Activated CD8-positive, alpha-beta memory T cell treated with anti-CD3 and anti-CD28 coated beads for 36 hours (primary cell): ENCODE measurements at regions not wholly inside any gene's neighbourhood (a gene's known extent, or its start where the extent isn't known, plus 50 kb on each side); places are given as distances from the start of the nearest gene placed in this dataset.
"Not testable (repeated sequence)": the region's sequence is repeated elsewhere in the genome, so short reads cannot be mapped to it uniquely, and the experiment has no call there.

ENCODE experiments used
- CTCF ChIA-PET: fragments of 350-600 bp; sonication (Branson Sonifier 250); formaldehyde crosslinking; loops from one replicate; lab custom pipeline; 2021; ENCODE audit warnings: antibody characterized with exemption; lab: Charles Lee
- POLR2A ChIA-PET: fragments of 350-600 bp; sonication (Branson Sonifier 250); formaldehyde crosslinking; loops from one replicate; lab custom pipeline; 2021; ENCODE audit warnings: antibody characterized with exemption; lab: Charles Lee

DNA sequence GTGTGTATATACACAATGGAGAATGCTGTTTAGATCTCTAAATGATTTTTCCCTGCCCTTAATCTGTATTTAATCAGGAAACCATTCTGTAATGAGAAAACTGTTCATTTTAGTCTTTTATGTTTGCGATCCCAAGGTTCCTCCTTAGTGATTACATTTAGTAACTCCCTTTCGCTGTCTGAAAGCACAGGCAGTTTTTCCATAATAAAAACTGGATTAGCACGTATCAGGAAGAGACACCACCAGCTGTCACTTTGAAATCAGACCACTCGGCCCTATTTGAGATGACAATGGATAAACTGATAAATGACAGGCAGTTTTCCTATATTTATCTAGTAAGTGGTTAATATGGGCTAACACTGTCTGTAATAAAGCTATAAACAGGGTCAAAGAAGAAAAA lies 370.9 kb downstream of the NR4A2 start:
- POLR2A ChIA-PET, result no interaction called here

GRCh38 chr2:155958834-155959233 lies 373.7 kb downstream of the NR4A2 start:
- ChIA-PET POLR2A (no interaction called here), CTCF (interaction anchor here (0.5 kb wide), 1 partner anchor 31 kb away, joined by 3 read pairs; no protein-coding TSS in a partner anchor)

More for the DNA sequence above, 370.9 kb downstream of the NR4A2 start:
- CTCF ChIA-PET, result no interaction called here

GRCh38 chr2:155947069-155947468 lies 385.5 kb downstream of the NR4A2 start:
- ChIA-PET CTCF (interaction anchor here (0.5 kb wide), 1 partner anchor 94 kb away, joined by 3 read pairs; no protein-coding TSS in a partner anchor), POLR2A (no interaction called here)

GRCh38 chr2:155944218-155944617 lies 388.3 kb downstream of the NR4A2 start:
- POLR2A ChIA-PET, result no interaction called here
- CTCF ChIA-PET, result no interaction called here

DNA sequence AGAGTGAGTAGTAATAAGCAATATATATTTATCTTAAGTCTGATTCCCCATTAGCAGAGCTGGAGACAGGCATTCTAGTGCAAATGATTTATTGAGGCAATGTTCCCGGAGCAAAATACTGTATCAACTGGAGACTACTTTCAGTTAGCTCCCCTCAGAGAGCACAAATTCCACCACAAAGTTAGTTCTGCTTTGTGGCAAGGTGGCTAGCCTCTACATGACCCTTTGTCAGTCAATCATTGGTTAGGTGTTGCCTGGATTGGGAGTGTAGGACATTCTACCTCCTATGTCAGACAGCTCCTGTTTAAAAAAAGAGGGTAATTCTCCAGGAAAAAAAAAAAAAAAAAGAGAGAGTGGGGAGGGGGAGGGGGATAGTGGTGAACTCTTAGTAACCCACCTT lies 402.2 kb downstream of the NR4A2 start:
- ChIA-PET CTCF (no interaction called here), POLR2A (no interaction called here)

- CTCF ChIA-PET, result no interaction called here
- POLR2A ChIA-PET, result no interaction called here
These were observed 415.1 kb downstream of the NR4A2 start for GRCh38 chr2:155917380-155917779.

DNA sequence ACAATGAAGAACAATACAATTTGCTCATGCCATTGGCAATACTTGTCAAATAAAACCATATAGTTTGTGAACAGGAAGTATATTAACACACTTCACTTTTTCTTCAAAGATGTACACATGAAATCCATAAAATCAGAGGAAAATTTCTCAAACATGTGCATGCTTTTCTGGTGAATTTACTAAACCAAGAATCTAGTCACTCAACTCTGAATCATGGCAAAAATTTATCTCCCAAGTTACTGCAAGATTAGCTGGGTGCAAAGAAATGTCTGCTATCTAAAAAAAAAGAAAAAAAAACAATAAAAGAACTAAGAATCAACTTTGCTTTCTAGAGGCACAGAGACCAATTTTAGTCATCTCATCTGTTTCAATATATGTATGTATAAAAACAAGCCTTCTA lies 419.2 kb downstream of the NR4A2 start:
- POLR2A ChIA-PET, result no interaction called here
- CTCF ChIA-PET, result no interaction called here

GRCh38 chr2:155908567-155908966 lies 424.0 kb downstream of the NR4A2 start:
- CTCF ChIA-PET, result no interaction called here

DNA sequence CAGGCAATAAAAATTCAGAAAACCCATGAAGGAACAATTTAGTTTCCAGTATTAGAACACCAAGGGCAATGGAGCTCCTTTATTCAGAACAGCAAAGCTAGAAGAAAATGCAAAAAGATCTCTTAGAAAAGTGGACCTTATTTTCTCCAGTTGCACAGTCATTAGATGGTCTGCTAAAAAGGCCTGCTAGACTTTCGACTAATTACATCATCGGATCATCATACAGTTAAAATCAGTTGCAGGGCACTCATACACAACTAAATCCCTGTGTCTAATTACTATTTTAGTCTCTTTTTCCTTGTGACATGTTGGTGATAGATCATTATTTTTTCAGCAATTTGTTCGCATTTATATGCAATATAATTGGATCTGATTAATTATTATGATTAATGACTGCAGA lies 425.3 kb downstream of the NR4A2 start:
- CTCF ChIA-PET, result interaction anchor here (0.6 kb wide), 1 partner anchor 270 kb away, joined by 6 read pairs; no protein-coding TSS in a partner anchor
- POLR2A ChIA-PET, result no interaction called here

More at GRCh38 chr2:155908567-155908966, 424.0 kb downstream of the NR4A2 start:
- POLR2A ChIA-PET, result no interaction called here

GRCh38 chr2:155905657-155906056 lies 426.9 kb downstream of the NR4A2 start:
- ChIA-PET CTCF (no interaction called here), POLR2A (no interaction called here)

GRCh38 chr2:155904720-155905119 lies 427.8 kb downstream of the NR4A2 start:
- ChIA-PET CTCF (no interaction called here), POLR2A (no interaction called here)

DNA sequence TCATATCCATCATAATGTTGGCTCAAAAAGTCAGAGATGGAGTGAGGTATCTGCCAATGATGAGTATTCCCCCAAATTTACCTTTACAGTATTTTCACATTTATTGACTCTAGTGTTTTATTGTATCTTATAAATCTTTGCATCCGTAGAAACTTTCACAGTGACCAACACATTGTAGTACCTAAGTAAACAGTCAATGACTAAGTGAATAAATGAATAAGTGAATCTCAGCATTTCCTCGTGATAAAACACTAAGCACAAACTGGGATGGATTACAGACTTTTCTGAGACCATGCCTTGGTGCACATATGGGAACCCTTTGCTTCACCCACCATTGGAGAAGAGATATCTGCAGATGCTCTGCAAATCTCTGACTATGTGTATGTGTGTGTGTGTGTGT lies 429.9 kb downstream of the NR4A2 start:
- ChIA-PET CTCF (no interaction called here), POLR2A (no interaction called here)

- POLR2A ChIA-PET, result no interaction called here
- CTCF ChIA-PET, result no interaction called here
These were observed 437.5 kb downstream of the NR4A2 start for GRCh38 chr2:155895016-155895415.

DNA sequence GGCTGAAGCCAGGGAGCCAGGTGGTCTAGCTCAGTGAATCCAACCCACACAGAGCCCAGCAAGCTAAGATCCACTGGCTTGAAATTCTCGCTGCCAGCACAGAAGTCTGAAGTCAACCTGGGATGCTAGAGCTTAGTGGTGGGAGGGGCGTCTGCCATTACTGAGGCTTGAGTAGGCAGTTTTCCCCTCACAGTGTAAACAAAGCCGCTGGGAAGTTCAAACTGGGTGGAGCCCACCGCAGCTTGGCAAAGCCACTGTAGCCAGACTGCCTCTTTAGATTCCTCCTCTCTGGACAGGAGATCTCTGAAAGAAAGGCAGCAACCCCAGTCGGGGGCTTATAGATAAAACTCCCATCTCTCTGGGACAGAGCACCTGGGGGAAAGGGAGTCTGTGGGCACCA lies 452.1 kb downstream of the NR4A2 start:
- CTCF ChIA-PET, result interaction anchor here (0.8 kb wide), 1 partner anchor 374 kb away, joined by 3 read pairs; no protein-coding TSS in a partner anchor

DNA sequence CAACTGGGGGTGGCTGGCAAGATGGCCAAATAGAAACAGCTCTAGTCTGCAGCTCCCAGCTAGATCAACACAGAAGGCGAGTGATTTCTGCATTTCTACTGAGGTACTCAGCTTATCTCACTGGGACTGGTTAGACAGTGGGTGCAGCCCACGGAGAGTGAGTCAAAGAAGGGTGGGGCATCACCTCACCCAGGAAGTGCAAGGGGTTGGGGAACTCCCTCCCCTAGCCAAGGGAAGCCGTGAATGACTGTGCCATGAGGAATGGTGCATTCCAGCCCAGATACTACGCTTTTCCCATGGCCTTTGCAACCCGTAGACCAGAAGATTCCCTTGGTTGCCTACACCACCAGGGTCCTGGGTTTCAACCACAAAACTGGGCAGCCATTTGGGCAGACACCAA lies 452.6 kb downstream of the NR4A2 start:
- POLR2A ChIA-PET, result not testable (repeated sequence)

More for the DNA sequence above, 452.1 kb downstream of the NR4A2 start:
- POLR2A ChIA-PET, result not testable (repeated sequence)

DNA sequence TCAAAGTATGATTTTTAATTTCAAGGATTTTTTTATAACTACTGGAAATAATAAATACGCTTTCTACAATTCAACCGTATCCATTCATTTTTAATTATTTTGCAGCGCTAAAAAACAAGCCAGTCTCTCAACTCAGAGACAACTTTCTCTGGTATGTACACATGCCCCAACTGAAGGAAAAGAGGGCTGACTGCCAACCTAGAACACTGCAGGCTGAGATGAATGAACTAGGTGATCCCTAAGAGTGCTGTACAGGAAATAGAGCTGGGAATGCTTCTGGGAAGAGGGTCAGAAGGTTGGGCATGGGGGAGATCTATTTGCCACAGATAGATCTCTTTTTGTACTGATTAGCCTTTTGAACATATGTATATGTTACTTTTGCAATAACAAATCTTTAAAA lies 460.1 kb downstream of the NR4A2 start:
- ChIA-PET POLR2A (no interaction called here), CTCF (no interaction called here)

More for the DNA sequence above, 452.6 kb downstream of the NR4A2 start:
- CTCF ChIA-PET, result interaction anchor here (0.7 kb wide), 1 partner anchor 17 kb away, joined by 3 read pairs; no protein-coding TSS in a partner anchor

GRCh38 chr2:155871940-155872339 lies 460.6 kb downstream of the NR4A2 start:
- ChIA-PET POLR2A (no interaction called here), CTCF (no interaction called here)

DNA sequence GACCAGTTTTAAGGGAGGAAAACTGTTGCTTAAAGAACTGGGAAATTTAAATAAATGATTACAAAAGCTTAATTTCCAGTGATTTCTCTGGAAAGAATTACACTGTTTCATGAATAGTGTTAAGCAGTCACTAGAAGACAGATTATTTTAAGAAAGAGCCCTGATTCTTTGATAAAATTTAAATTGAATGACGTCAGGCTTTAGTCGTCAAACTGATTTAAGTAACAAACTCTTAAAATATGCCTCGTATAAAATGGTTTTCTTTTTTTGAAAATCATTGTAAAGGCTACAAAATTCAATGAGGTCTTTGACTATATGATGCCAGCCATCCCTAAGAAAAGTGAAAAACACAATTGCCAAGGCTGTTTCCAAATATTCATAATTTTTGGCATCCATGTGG lies 465.0 kb downstream of the NR4A2 start:
- ChIA-PET POLR2A (no interaction called here), CTCF (no interaction called here)

- CTCF ChIA-PET, result no interaction called here
- POLR2A ChIA-PET, result no interaction called here
These were observed 466.0 kb downstream of the NR4A2 start for GRCh38 chr2:155866477-155866876.

DNA sequence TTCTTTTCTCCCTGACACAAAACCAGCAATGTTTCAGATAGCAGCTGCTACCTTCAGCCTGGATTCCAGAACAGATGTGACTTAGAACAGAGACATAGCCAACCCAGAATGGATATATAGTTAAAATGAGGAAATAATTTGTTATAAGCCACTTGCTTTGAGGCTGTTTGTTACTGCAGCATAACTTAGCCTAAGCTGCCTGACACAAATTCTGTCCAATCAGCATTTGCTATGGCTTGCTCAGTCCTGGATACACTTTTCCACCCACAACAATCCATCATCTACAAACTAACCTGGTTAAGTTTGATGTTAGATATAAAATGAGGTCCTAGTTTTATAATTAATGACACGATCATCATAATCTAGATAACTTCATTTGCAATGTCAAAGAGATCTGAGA lies 480.4 kb downstream of the NR4A2 start:
- ChIA-PET CTCF (interaction anchor here (1.0 kb wide), 1 partner anchor 12 kb away, joined by 3 read pairs; no protein-coding TSS in a partner anchor), POLR2A (no interaction called here)

DNA sequence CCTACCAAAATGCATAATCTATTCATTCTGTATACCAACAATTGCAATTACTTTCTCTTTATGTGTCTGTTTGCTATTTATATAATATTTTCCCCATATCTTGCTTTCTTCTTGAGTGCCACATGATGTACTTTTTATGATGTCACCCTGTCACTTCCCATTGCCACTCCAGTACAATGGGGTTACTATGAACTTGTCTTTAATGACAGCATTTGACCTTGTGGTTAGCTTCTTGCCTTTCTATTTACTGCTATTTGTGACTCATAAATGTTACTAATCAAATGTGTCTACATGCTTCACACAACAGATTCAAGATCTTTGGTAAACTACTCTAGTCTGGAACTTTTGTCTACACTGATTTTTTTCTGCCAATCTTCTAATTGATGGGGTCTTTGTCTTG lies 486.3 kb downstream of the NR4A2 start:
- POLR2A ChIA-PET, result no interaction called here
- CTCF ChIA-PET, result no interaction called here

- POLR2A ChIA-PET, result no interaction called here
- CTCF ChIA-PET, result no interaction called here
These were observed 488.1 kb downstream of the NR4A2 start for GRCh38 chr2:155844461-155844860.
